Esophagus muscularis mucosa (tissue), 4 donors: ENCODE measurements at regions not wholly inside any gene's neighbourhood (a gene's known extent, or its start where the extent isn't known, plus 50 kb on each side); places are given as distances from the start of the nearest gene placed in this dataset.

ENCODE experiments used
- DNase-seq: peaks from one replicate; pipeline ENCODE4 v3.0.0-alpha.2; 2017; ENCODE audit errors: extremely low spot score
- H3K27ac ChIP-seq, 4 donors: fragments of 200-600 bp; sonication (generic); replicated peaks in 1 of 4; 1 replicate in 3 of 4; 2 replicates in 1 of 4; pipeline ENCODE4 v1.5.1; 2016 to 2019; ENCODE audit warnings: mild to moderate bottlenecking in 1 of 4
- H3K27me3 ChIP-seq, 4 donors: fragments of 200-600 bp; sonication (generic); one replicate each; pipeline versions ENCODE4 v1.5.1 to v1.6.0; 2016 to 2019
- H3K36me3 ChIP-seq, 4 donors: fragments of 200-600 bp; sonication (generic); one replicate each; pipeline ENCODE4 v1.5.1; 2016 to 2019
- H3K4me1 ChIP-seq, 4 donors: fragments of 200-600 bp; sonication (generic); one replicate each; pipeline ENCODE4 v1.5.1; 2016 to 2019
- H3K4me3 ChIP-seq, 4 donors: fragments of 200-600 bp; sonication (generic); 1 replicate in 2 of 4; 2 replicates in 2 of 4; pipeline ENCODE4 v1.5.1; 2016 to 2019; ENCODE audit warnings: mild to moderate bottlenecking in 4 of 4, moderate library complexity in 1 of 4
- H3K9me3 ChIP-seq, 4 donors: fragments of 200-600 bp; sonication (generic); 1 replicate in 3 of 4; 2 replicates in 1 of 4; pipeline ENCODE4 v1.5.1; 2016 to 2019
- EP300 ChIP-seq: sonication (generic); formaldehyde crosslinking; IDR thresholded peaks from one replicate; pipeline ENCODE4 v1.6.1; 2017; ENCODE audit warnings: antibody characterized with exemption
- POLR2A ChIP-seq: fragments of 450-650 bp; IDR thresholded peaks from one replicate; pipeline ENCODE4 v1.6.1; 2017; ENCODE audit warnings: antibody characterized with exemption, moderate library complexity, mild to moderate bottlenecking, low read depth
- POLR2AphosphoS5 ChIP-seq, 2 donors: sonication (generic); formaldehyde crosslinking; IDR thresholded peaks; one replicate each; pipeline ENCODE4 v1.6.1; 2017; ENCODE audit warnings: antibody characterized with exemption in 2 of 2
- WGBS: methylation state at CpG from one replicate; pipeline ENCODE4 v1.1.5; 2018; 5-methylcytosine and 5-hydroxymethylcytosine counted together
- intact Hi-C: fragments of 100-400 bp; cut with DNase I; formaldehyde crosslinking; loops from one replicate; pipeline ENCODE4 v1.15.1; 2023
- TF ChIP-seq, protein P1 (sequence below), 3 experiments: fragments of 200-600 bp in 2 of 3; fragments of 450-650 bp in 1 of 3; sonication (generic) in 2 of 3; IDR thresholded peaks; one replicate each; pipeline ENCODE4 v1.5.1; 2017 to 2019; ENCODE audit warnings: antibody characterized with exemption in 3 of 3, mild to moderate bottlenecking in 2 of 3, moderate library complexity in 1 of 3

DNA sequence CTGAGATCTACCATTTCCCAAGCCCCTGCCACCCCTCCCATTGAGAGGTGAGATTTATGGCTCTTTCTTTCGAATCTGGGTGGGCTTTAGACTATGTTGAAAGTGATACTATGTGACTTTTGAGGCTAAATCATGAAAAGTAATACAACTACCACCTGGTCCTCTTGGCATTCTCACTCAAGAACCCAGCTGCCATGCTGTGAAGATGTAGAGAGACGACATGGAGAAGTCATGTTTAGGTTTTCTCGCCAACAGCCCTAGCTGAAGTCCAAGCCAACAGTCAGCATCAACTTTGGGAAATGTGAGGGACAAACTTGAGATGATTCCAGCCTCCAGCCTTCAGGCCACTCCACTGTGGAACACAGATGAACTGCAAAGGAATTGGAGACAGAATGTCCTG lies 108.7 kb downstream of the SCP2D1 start:
- no peaks in the 10 kb centered on the region for H3K4me1 ChIP-seq
- no peaks in the 10 kb centered on the region for H3K9me3 ChIP-seq
- no peaks in the 10 kb centered on the region for H3K27me3 ChIP-seq
- H3K36me3 ChIP-seq = no peaks in the 10 kb centered on the region
- 82% methylated on average over 3 of the region's 3 CpGs for WGBS
- intact Hi-C loops = no loop called here
- H3K4me3 ChIP-seq = no peak overlapping the region
- H3K27ac ChIP-seq = no peak overlapping the region
- DNase-seq = no peak
- no peak for TF ChIP-seq POLR2AphosphoS5 (IDR thresholded peaks at IDR 0.05)
- TF ChIP-seq EP300 = no peak
- no peak for TF ChIP-seq POLR2A
- TF ChIP-seq, protein P1, sequence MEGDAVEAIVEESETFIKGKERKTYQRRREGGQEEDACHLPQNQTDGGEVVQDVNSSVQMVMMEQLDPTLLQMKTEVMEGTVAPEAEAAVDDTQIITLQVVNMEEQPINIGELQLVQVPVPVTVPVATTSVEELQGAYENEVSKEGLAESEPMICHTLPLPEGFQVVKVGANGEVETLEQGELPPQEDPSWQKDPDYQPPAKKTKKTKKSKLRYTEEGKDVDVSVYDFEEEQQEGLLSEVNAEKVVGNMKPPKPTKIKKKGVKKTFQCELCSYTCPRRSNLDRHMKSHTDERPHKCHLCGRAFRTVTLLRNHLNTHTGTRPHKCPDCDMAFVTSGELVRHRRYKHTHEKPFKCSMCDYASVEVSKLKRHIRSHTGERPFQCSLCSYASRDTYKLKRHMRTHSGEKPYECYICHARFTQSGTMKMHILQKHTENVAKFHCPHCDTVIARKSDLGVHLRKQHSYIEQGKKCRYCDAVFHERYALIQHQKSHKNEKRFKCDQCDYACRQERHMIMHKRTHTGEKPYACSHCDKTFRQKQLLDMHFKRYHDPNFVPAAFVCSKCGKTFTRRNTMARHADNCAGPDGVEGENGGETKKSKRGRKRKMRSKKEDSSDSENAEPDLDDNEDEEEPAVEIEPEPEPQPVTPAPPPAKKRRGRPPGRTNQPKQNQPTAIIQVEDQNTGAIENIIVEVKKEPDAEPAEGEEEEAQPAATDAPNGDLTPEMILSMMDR (IDR thresholded peaks at IDR 0.05) = no peak

GRCh38 chr20:18922898-18923297 lies 109.3 kb downstream of the SCP2D1 start:
- WGBS = 96% methylated on average over 2 of the region's 2 CpGs
- H3K36me3 ChIP-seq = no peaks in the 10 kb centered on the region
- H3K9me3 ChIP-seq = no peaks in the 10 kb centered on the region
- no peak for DNase-seq
- H3K4me1 ChIP-seq = no peaks in the 10 kb centered on the region
- intact Hi-C loops = no loop called here
- H3K27me3 ChIP-seq = no peaks in the 10 kb centered on the region
- no peak overlapping the region for H3K27ac ChIP-seq
- no peak for TF ChIP-seq POLR2AphosphoS5 (IDR thresholded peaks at IDR 0.05)
- no peak for TF ChIP-seq POLR2A
- TF ChIP-seq, protein P1 (IDR thresholded peaks at IDR 0.05) = no peak
- TF ChIP-seq EP300 = no peak
- H3K4me3 ChIP-seq = no peak overlapping the region

- DNase-seq = no peak
- Histone ChIP-seq H3K4me3 (no peak overlapping the region), H3K4me1 (no peaks in the 10 kb centered on the region), H3K36me3 (no peaks in the 10 kb centered on the region), H3K27ac (no peak overlapping the region), H3K9me3 (no peaks in the 10 kb centered on the region), H3K27me3 (no peaks in the 10 kb centered on the region)
- TF ChIP-seq, protein P1 (IDR thresholded peaks at IDR 0.05) = no peak
- TF ChIP-seq POLR2AphosphoS5 (IDR thresholded peaks at IDR 0.05) = no peak
- no peak for TF ChIP-seq EP300
- TF ChIP-seq POLR2A = no peak
- intact Hi-C loops = no loop called here
Observed at GRCh38 chr20:18926965-18927364, 113.4 kb downstream of the SCP2D1 start.

- H3K27me3 ChIP-seq = no peaks in the 10 kb centered on the region
- no peak overlapping the region for H3K27ac ChIP-seq
- no peaks in the 10 kb centered on the region for H3K4me1 ChIP-seq
- H3K36me3 ChIP-seq = no peaks in the 10 kb centered on the region
- DNase-seq = no peak
- no peak overlapping the region for H3K4me3 ChIP-seq
- peaks cover 0 to 5% (median 0%) of the 10 kb centered on the region in 4 donors for H3K9me3 ChIP-seq
- TF ChIP-seq POLR2A = no peak
- no peak for TF ChIP-seq POLR2AphosphoS5 (IDR thresholded peaks at IDR 0.05)
- TF ChIP-seq EP300 = no peak
- TF ChIP-seq, protein P1 (IDR thresholded peaks at IDR 0.05) = no peak
- intact Hi-C loops = no loop called here
Observed at GRCh38 chr20:18928626-18929025, 115.0 kb downstream of the SCP2D1 start.

DNA sequence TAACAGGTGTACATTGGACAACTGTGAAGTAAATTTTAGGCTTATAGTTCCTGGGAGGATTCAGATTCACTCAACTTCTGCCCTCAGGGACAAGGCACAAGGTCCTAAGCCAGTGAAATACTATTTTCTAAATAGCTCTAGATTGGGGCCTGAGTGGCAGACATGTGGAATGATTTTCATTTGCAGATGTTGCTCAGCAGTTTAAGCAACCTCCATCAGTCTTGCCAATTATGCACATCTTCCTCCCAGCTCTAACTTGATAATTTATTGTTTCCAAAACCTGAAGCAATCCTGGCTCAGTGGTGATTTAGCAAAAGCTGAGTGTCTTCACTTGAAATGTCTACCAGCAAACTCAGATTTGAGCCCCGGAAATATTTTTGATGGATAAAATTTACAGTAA lies 116.2 kb downstream of the SCP2D1 start:
- Histone ChIP-seq H3K4me1 (no peaks in the 10 kb centered on the region), H3K27me3 (no peaks in the 10 kb centered on the region), H3K9me3 (peaks cover 0 to 5% (median 0%) of the 10 kb centered on the region in 4 donors), H3K4me3 (no peak overlapping the region), H3K36me3 (no peaks in the 10 kb centered on the region), H3K27ac (no peak overlapping the region)
- DNase-seq = no peak
- intact Hi-C loops = no loop called here
- TF ChIP-seq EP300 (no peak), POLR2AphosphoS5 (IDR thresholded peaks at IDR 0.05) (no peak), POLR2A (no peak)
- TF ChIP-seq, protein P1 (IDR thresholded peaks at IDR 0.05) = no peak
- 87% methylated on average over 1 of the region's 1 CpG for WGBS
